ENCODE measurements at regions not wholly inside any gene's neighbourhood (a gene's known extent, or its start where the extent isn't known, plus 50 kb on each side); places are given as distances from the start of the nearest gene placed in this dataset.

- no peak overlapping the region for H3K27ac Mint-ChIP-seq (ENCODE audit: unreplicated experiment)
- no peak overlapping the region for H3K4me3 Mint-ChIP-seq (ENCODE audit: unreplicated experiment)
- no peaks in the 10 kb centered on the region for H3K36me3 Mint-ChIP-seq (ENCODE audit: unreplicated experiment)
- DNase-seq (ENCODE audit: extremely low spot score, unreplicated experiment) = no peak
- no peak for TF ChIP-seq CTCF (IDR thresholded peaks at IDR 0.05)
- no peaks in the 10 kb centered on the region for H3K9me3 Mint-ChIP-seq (ENCODE audit: unreplicated experiment)
- peaks cover 58% of the 10 kb centered on the region for H3K27me3 Mint-ChIP-seq (ENCODE audit: unreplicated experiment)
- H3K4me1 Mint-ChIP-seq (ENCODE audit: unreplicated experiment) = no peaks in the 10 kb centered on the region
Observed at GRCh38 chr22:22154040-22154439, 90.5 kb upstream of the VPREB1 start.

GRCh38 chr22:22151308-22151707 lies 93.3 kb upstream of the VPREB1 start:
- Mint-ChIP-seq H3K4me1 (ENCODE audit: unreplicated experiment) (no peaks in the 10 kb centered on the region), H3K36me3 (ENCODE audit: unreplicated experiment) (no peaks in the 10 kb centered on the region), H3K27ac (ENCODE audit: unreplicated experiment) (no peak overlapping the region), H3K9me3 (ENCODE audit: unreplicated experiment) (no peaks in the 10 kb centered on the region), H3K4me3 (ENCODE audit: unreplicated experiment) (no peak overlapping the region), H3K27me3 (ENCODE audit: unreplicated experiment) (peaks cover 77% of the 10 kb centered on the region)
- no peak for TF ChIP-seq CTCF (IDR thresholded peaks at IDR 0.05)
- DNase-seq (ENCODE audit: extremely low spot score, unreplicated experiment) = no peak

- no peaks in the 10 kb centered on the region for H3K4me1 Mint-ChIP-seq (ENCODE audit: unreplicated experiment)
- H3K9me3 Mint-ChIP-seq (ENCODE audit: unreplicated experiment) = no peaks in the 10 kb centered on the region
- no peak overlapping the region for H3K27ac Mint-ChIP-seq (ENCODE audit: unreplicated experiment)
- no peaks in the 10 kb centered on the region for H3K36me3 Mint-ChIP-seq (ENCODE audit: unreplicated experiment)
- no peak for DNase-seq (ENCODE audit: extremely low spot score, unreplicated experiment)
- no peak for TF ChIP-seq CTCF (IDR thresholded peaks at IDR 0.05)
- H3K27me3 Mint-ChIP-seq (ENCODE audit: unreplicated experiment) = peaks cover 74% of the 10 kb centered on the region
- H3K4me3 Mint-ChIP-seq (ENCODE audit: unreplicated experiment) = no peak overlapping the region
Observed at GRCh38 chr22:22150457-22150856, 94.1 kb upstream of the VPREB1 start.

GRCh38 chr22:22148905-22149304 lies 95.7 kb upstream of the VPREB1 start:
- no peak overlapping the region for H3K27ac Mint-ChIP-seq (ENCODE audit: unreplicated experiment)
- no peaks in the 10 kb centered on the region for H3K9me3 Mint-ChIP-seq (ENCODE audit: unreplicated experiment)
- no peaks in the 10 kb centered on the region for H3K36me3 Mint-ChIP-seq (ENCODE audit: unreplicated experiment)
- peaks cover 65% of the 10 kb centered on the region for H3K27me3 Mint-ChIP-seq (ENCODE audit: unreplicated experiment)
- no peak for DNase-seq (ENCODE audit: extremely low spot score, unreplicated experiment)
- H3K4me3 Mint-ChIP-seq (ENCODE audit: unreplicated experiment) = no peak overlapping the region
- no peak for TF ChIP-seq CTCF (IDR thresholded peaks at IDR 0.05)
- H3K4me1 Mint-ChIP-seq (ENCODE audit: unreplicated experiment) = no peaks in the 10 kb centered on the region

GRCh38 chr22:22144858-22145257 lies 99.7 kb upstream of the VPREB1 start:
- no peak for DNase-seq (ENCODE audit: extremely low spot score, unreplicated experiment)
- Mint-ChIP-seq H3K36me3 (ENCODE audit: unreplicated experiment) (no peaks in the 10 kb centered on the region), H3K4me1 (ENCODE audit: unreplicated experiment) (no peaks in the 10 kb centered on the region), H3K27ac (ENCODE audit: unreplicated experiment) (no peak overlapping the region), H3K27me3 (ENCODE audit: unreplicated experiment) (peaks cover 73% of the 10 kb centered on the region), H3K4me3 (ENCODE audit: unreplicated experiment) (no peak overlapping the region), H3K9me3 (ENCODE audit: unreplicated experiment) (no peaks in the 10 kb centered on the region)
- no peak for TF ChIP-seq CTCF (IDR thresholded peaks at IDR 0.05)

All from osteocyte (in vitro differentiated cells).